ENCODE measurements at regions not wholly inside any gene's neighbourhood (a gene's known extent, or its start where the extent isn't known, plus 50 kb on each side); places are given as distances from the start of the nearest gene placed in this dataset.

GRCh38 chr1:185368313-185368855 lies 51.3 kb upstream of the IVNS1ABP start:
- TF ChIP-seq CTCF (IDR thresholded peaks at IDR 0.05) (no peak), POLR2A (IDR thresholded peaks at IDR 0.05) (no peak)
